ENCODE measurements at regions not wholly inside any gene's neighbourhood (a gene's known extent, or its start where the extent isn't known, plus 50 kb on each side); places are given as distances from the start of the nearest gene placed in this dataset.
A peak's percentile ranks its signal among the peaks of the same experiment; 100 is the strongest.

DNA sequence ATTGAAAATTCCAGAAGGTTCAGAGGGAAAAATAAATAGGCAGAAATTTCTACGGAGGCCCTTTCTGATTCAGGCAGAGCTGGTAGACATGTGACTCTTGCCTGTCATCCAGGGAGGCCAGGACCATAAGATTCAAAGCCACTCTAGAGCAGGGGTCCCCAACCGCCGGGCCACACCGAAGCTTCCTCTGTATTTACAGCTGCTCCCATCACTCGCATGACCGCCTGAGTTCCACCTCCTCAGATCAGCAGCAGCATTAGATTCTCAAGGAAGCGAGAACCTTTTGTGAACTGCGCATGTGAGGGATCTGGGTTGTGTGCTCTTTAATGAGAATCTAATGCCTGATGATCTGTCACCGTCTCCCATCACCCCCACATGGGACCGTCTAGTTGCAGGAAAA is 72.2 kb downstream of the RWDD4 start:
- Histone ChIP-seq H2BK12ac (ENCODE audit: insufficient read length, low read depth, low read length) (no peak overlapping the region), H3T11ph (ENCODE audit: low read length) (no peak overlapping the region), H3K14ac (ENCODE audit: insufficient read depth, low read length) (no peak overlapping the region), H3K23ac (ENCODE audit: insufficient read length, low read depth, low read length) (no peak overlapping the region), H3K9me3 (ENCODE audit: control insufficient read depth, low read depth, low read length) (no peaks in the 10 kb centered on the region), H3K18ac (ENCODE audit: insufficient read length, low read depth, low read length) (no peak overlapping the region), H4K91ac (ENCODE audit: insufficient read length, low read depth, low read length) (no peak overlapping the region), H2BK5ac (ENCODE audit: insufficient read length, low read length) (no peak overlapping the region), H4K8ac (replicated peaks; ENCODE audit: insufficient read length, low read depth, low read length) (no peak overlapping the region), H3K4me1 (ENCODE audit: insufficient read depth, low read length) (no peaks in the 10 kb centered on the region), H3K4me2 (ENCODE audit: insufficient read depth, insufficient read length, low read length) (no peak overlapping the region), H3K27ac (ENCODE audit: insufficient read length, low read depth, low read length) (no peak overlapping the region), H3K27me3 (ENCODE audit: insufficient read depth, low read length) (no peaks in the 10 kb centered on the region), H2BK20ac (ENCODE audit: low read depth, low read length, poor library complexity, severe bottlenecking) (no peak overlapping the region), H4K20me1 (ENCODE audit: control insufficient read depth, insufficient read depth, insufficient read length) (no peaks in the 10 kb centered on the region), H2AFZ (ENCODE audit: low read length) (no peak overlapping the region), H3K4ac (ENCODE audit: low read depth, low read length) (no peak overlapping the region), H3K23me2 (ENCODE audit: insufficient read length, low read depth, low read length, poor library complexity, severe bottlenecking) (no peaks in the 10 kb centered on the region), H3K79me1 (ENCODE audit: insufficient read depth, low read depth, low read length, poor library complexity, severe bottlenecking) (no peaks in the 10 kb centered on the region), H4K5ac (ENCODE audit: insufficient read length, low read depth, low read length) (no peak overlapping the region), H2BK15ac (ENCODE audit: low read depth, low read length) (no peak overlapping the region), H3K56ac (ENCODE audit: insufficient read length, low read depth, low read length) (no peak overlapping the region), H3K9ac (ENCODE audit: extremely low read depth, insufficient read length, low read length) (no peak overlapping the region), H3K79me2 (ENCODE audit: insufficient read depth, low read length) (no peaks in the 10 kb centered on the region), H2AK5ac (ENCODE audit: insufficient read length, low read length) (no peak overlapping the region), H2BK120ac (ENCODE audit: low read depth, low read length, poor library complexity, severe bottlenecking) (no peak overlapping the region)
- H3K9me3 Mint-ChIP-seq = peaks cover 6 to 15% of the 10 kb centered on the region in 2 experiments; a peak in 4 of 5 replicates
- peak overlapping the region in 1 of 3 experiments; percentile 76; a peak in 1 of 7 replicates for H3K27ac Mint-ChIP-seq
- no peaks in the 10 kb centered on the region for H3K27me3 Mint-ChIP-seq (ENCODE audit: low read depth)
- no peaks in the 10 kb centered on the region for H3K4me1 Mint-ChIP-seq
- WGBS (ENCODE audit: extremely low coverage, insufficient read length, low lambda C conversion rate) = no CpG with 5 or more reads among the region's 10 CpGs
- DNase-seq = no peak
- TF ChIP-seq, protein P1, sequence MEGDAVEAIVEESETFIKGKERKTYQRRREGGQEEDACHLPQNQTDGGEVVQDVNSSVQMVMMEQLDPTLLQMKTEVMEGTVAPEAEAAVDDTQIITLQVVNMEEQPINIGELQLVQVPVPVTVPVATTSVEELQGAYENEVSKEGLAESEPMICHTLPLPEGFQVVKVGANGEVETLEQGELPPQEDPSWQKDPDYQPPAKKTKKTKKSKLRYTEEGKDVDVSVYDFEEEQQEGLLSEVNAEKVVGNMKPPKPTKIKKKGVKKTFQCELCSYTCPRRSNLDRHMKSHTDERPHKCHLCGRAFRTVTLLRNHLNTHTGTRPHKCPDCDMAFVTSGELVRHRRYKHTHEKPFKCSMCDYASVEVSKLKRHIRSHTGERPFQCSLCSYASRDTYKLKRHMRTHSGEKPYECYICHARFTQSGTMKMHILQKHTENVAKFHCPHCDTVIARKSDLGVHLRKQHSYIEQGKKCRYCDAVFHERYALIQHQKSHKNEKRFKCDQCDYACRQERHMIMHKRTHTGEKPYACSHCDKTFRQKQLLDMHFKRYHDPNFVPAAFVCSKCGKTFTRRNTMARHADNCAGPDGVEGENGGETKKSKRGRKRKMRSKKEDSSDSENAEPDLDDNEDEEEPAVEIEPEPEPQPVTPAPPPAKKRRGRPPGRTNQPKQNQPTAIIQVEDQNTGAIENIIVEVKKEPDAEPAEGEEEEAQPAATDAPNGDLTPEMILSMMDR (conservative IDR thresholded peaks at IDR 0.05) = no peak
- H3K4me3 Mint-ChIP-seq = no peak overlapping the region
- H3K36me3 Mint-ChIP-seq (ENCODE audit: insufficient read depth in 1 of 3, low read depth in 3 of 3) = peaks cover 0 to 5% (median 0%) of the 10 kb centered on the region in 3 experiments; a peak in 3 of 7 replicates
